HG03521 (cell line): ENCODE measurements at regions not wholly inside any gene's neighbourhood (a gene's known extent, or its start where the extent isn't known, plus 50 kb on each side); places are given as distances from the start of the nearest gene placed in this dataset.

Experiments used
- ATAC-seq: cut with Tn5 transposase; IDR thresholded peaks from one replicate; pipeline ENCODE4 v1.9.1; 2021; ENCODE audit warnings: mild to moderate bottlenecking, moderate library complexity; ENCODE audit not compliant: unreplicated experiment

- ATAC-seq: no peak
Observed at GRCh38 chrX:25066131-25066530, 50.4 kb upstream of the ARX start.
